ENCODE measurements at regions not wholly inside any gene's neighbourhood (a gene's known extent, or its start where the extent isn't known, plus 50 kb on each side); places are given as distances from the start of the nearest gene placed in this dataset.
"Not testable (repeated sequence)": the region's sequence is repeated elsewhere in the genome, so short reads cannot be mapped to it uniquely, and the experiment has no call there.

GRCh38 chr9:19903076-19903475, 114.2 kb upstream of the SLC24A2 start:
- no peaks in the 10 kb centered on the region for H3K9me3 ChIP-seq
- POLR2A ChIA-PET = no interaction called here
- DNase-seq (ENCODE audit: low read depth in 1 of 2, low spot score in 1 of 2) (no peak), ATAC-seq (no peak), FAIRE-seq (no peak)
- CTCF ChIA-PET = interaction anchor here (0.6 to 1.2 kb wide), 2 partner anchors 22 to 340 kb away, joined by 3 to 4 read pairs; no protein-coding TSS in a partner anchor
- H3K4me3 ChIP-seq = no peak overlapping the region
- H3K4me1 ChIP-seq = no peaks in the 10 kb centered on the region
- no peak overlapping the region for H3K4me2 ChIP-seq
- no peak overlapping the region for H3K27ac ChIP-seq
- 2% methylated on average over 5 of the region's 5 CpGs for WGBS (ENCODE audit: missing lambda C conversion rate)
- TF ChIP-seq ZSCAN20 (CRISPR knock-in tag; IDR thresholded peaks at IDR 0.05) (no peak), CEBPB (IDR thresholded peaks at IDR 0.05) (no peak), BHLHE40 (IDR thresholded peaks at IDR 0.05; ENCODE audit: low read depth, low read length) (no peak), KDM5A (IDR thresholded peaks at IDR 0.05) (no peak), RCOR1 (IDR thresholded peaks at IDR 0.05; ENCODE audit: low read depth, low read length) (no peak)

- Histone ChIP-seq H3K9me3 (no peaks in the 10 kb centered on the region), H3K4me2 (no peak overlapping the region), H3K4me1 (no peaks in the 10 kb centered on the region), H3K27ac (no peak overlapping the region), H3K4me3 (no peak overlapping the region)
- no peak for FAIRE-seq
- no peak for ATAC-seq
- no peak for DNase-seq (ENCODE audit: low read depth in 1 of 2, low spot score in 1 of 2)
- ChIA-PET CTCF (no interaction called here), POLR2A (no interaction called here)
- TF ChIP-seq NFE2L2 (conservative IDR thresholded peaks at IDR 0.05; ENCODE audit: low read length) (no peak), MAFK (IDR thresholded peaks at IDR 0.05; ENCODE audit: partially characterized antibody) (no peak), HOXB13 (CRISPR knock-in tag; IDR thresholded peaks at IDR 0.05; ENCODE audit: low read depth) (no peak), GATA3 (IDR thresholded peaks at IDR 0.05; ENCODE audit: borderline replicate concordance) (no peak), TP53 (CRISPR knock-in tag; IDR thresholded peaks at IDR 0.05) (no peak), FOSB (CRISPR knock-in tag; IDR thresholded peaks at IDR 0.05) (no peak), PBX3 (IDR thresholded peaks at IDR 0.05) (no peak), JUN (IDR thresholded peaks at IDR 0.05) (no peak), ELK1 (IDR thresholded peaks at IDR 0.05; ENCODE audit: low read depth, low read length) (no peak), CHD4 (IDR thresholded peaks at IDR 0.05; ENCODE audit: borderline replicate concordance) (no peak), ZC3H11A (IDR thresholded peaks at IDR 0.05) (no peak), REST (IDR thresholded peaks at IDR 0.05) (no peak)
- WGBS (ENCODE audit: missing lambda C conversion rate) = 4% methylated on average over 2 of the region's 3 CpGs
Observed at GRCh38 chr9:19901586-19901985, 112.7 kb upstream of the SLC24A2 start.

- POLR2A ChIA-PET = no interaction called here
- no peak for DNase-seq (ENCODE audit: low read depth in 1 of 2, low spot score in 1 of 2)
- 22% methylated on average over 1 of the region's 1 CpG for WGBS (ENCODE audit: missing lambda C conversion rate)
- CTCF ChIA-PET = no interaction called here
- TF ChIP-seq HOXA7 (CRISPR knock-in tag; IDR thresholded peaks at IDR 0.05) (no peak), RCOR1 (IDR thresholded peaks at IDR 0.05; ENCODE audit: low read depth, low read length) (no peak)
- Histone ChIP-seq H3K4me2 (no peak overlapping the region), H3K27ac (no peak overlapping the region), H3K4me1 (no peaks in the 10 kb centered on the region), H3K4me3 (no peak overlapping the region), H3K9me3 (no peaks in the 10 kb centered on the region)
- ATAC-seq = no peak
- no peak for FAIRE-seq
Observed at GRCh38 chr9:19896161-19896560, 107.3 kb upstream of the SLC24A2 start.

- H3K4me2 ChIP-seq; POLR2A ChIA-PET; H3K4me1 ChIP-seq; DNase-seq (ENCODE audit: low read depth in 1 of 2, low spot score in 1 of 2); H3K27ac ChIP-seq; H3K9me3 ChIP-seq; H3K4me3 ChIP-seq; FAIRE-seq; ATAC-seq: not testable (repeated sequence)
- 52% methylated on average over 2 of the region's 9 CpGs for whole genome bisulfite sequencing (ENCODE audit: missing lambda C conversion rate)
- CTCF ChIA-PET = interaction anchor here (0.6 kb wide), 1 partner anchor 51 kb away, joined by 3 read pairs; no protein-coding TSS in a partner anchor
Observed at GRCh38 chr9:19895578-19895977, 106.7 kb upstream of the SLC24A2 start.
